Caco-2 (cell line): ENCODE measurements at regions not wholly inside any gene's neighbourhood (a gene's known extent, or its start where the extent isn't known, plus 50 kb on each side); places are given as distances from the start of the nearest gene placed in this dataset.

Experiments
- BruUV-seq: library from RNA; stranded (reverse); fragments of 400-500 nt; replicated peaks from 2 replicates; lab custom pipeline; 2021; lab: Mats Ljungman, UMichigan
- CTCF ChIA-PET: fragments of 300-600 bp; sonication (Branson Sonifier 250); formaldehyde crosslinking; loops from one replicate; lab custom pipeline; 2022; ENCODE audit warnings: antibody characterized with exemption; lab: Charles Lee
- POLR2A ChIA-PET: fragments of 300-600 bp; sonication (Branson Sonifier 250); formaldehyde crosslinking; loops from one replicate; lab custom pipeline; 2022; ENCODE audit warnings: antibody characterized with exemption; lab: Charles Lee
- DNase-seq, 2 experiments: peaks; one replicate each; pipeline versions ENCODE4 v3.0.0 to v3.0.0-alpha.2; 2020 to 2022
- H3K27me3 ChIP-seq: replicated peaks from 2 replicates; pipeline ENCODE4 v1.6.0; 2011; ENCODE audit warnings: low read length; ENCODE audit not compliant: control insufficient read depth, insufficient read depth
- H3K36me3 ChIP-seq: 2 replicates; pipeline ENCODE4 v1.5.1; 2011; ENCODE audit warnings: low read length; ENCODE audit not compliant: control insufficient read depth, insufficient read depth
- H3K4me1 ChIP-seq: fragments of 250-450 bp; sonication (Bioruptor Pico); 2 replicates; pipeline ENCODE4 v1.5.1; 2020; ENCODE audit warnings: mild to moderate bottlenecking
- H3K4me3 ChIP-seq: 2 replicates; pipeline ENCODE4 v1.5.1; 2011; ENCODE audit warnings: low read depth, mild to moderate bottlenecking, control low read depth, low read length
- H3K9me3 ChIP-seq: fragments of 250-450 bp; sonication (Bioruptor Pico); 2 replicates; pipeline ENCODE4 v1.5.1; 2020; ENCODE audit warnings: mild to moderate bottlenecking, moderate library complexity
- H3K27ac Mint-ChIP-seq: one replicate; pipeline ENCODE4 v1.8.0; 2022; ENCODE audit warnings: mixed read lengths; ENCODE audit not compliant: unreplicated experiment
- H3K27me3 Mint-ChIP-seq: one replicate; pipeline ENCODE4 v1.8.0; 2022; ENCODE audit warnings: mixed read lengths; ENCODE audit not compliant: insufficient read depth, unreplicated experiment
- H3K36me3 Mint-ChIP-seq: one replicate; pipeline ENCODE4 v1.8.0; 2022; ENCODE audit warnings: mild to moderate bottlenecking, mixed read lengths; ENCODE audit not compliant: insufficient read depth, unreplicated experiment
- H3K4me1 Mint-ChIP-seq: one replicate; pipeline ENCODE4 v1.8.0; 2022; ENCODE audit warnings: low read depth, mixed read lengths; ENCODE audit not compliant: unreplicated experiment
- H3K4me3 Mint-ChIP-seq: one replicate; pipeline ENCODE4 v1.8.0; 2022; ENCODE audit warnings: mild to moderate bottlenecking, moderate library complexity, mixed read lengths; ENCODE audit not compliant: unreplicated experiment
- H3K9me3 Mint-ChIP-seq: one replicate; pipeline ENCODE4 v1.8.0; 2022; ENCODE audit warnings: mixed read lengths; ENCODE audit not compliant: unreplicated experiment
- intact Hi-C: fragments of 100-400 bp; cut with micrococcal nuclease; formaldehyde crosslinking; loops from one replicate; pipeline ENCODE4 v1.10.0; 2022; ENCODE audit not compliant: unreplicated experiment
- TF ChIP-seq, protein P1 (sequence below), 2 experiments: fragments of 200-600 bp in 1 of 2; IDR thresholded peaks; 1 replicate in 1 of 2; 2 replicates in 1 of 2; pipeline versions ENCODE4 v1.5.1 to v1.8.0; 2011 to 2022; ENCODE audit warnings: antibody characterized with exemption in 1 of 2, control low read depth in 1 of 2, inconsistent platforms in 1 of 2, low read depth in 1 of 2, low read length in 1 of 2, mild to moderate bottlenecking in 1 of 2, moderate library complexity in 1 of 2; ENCODE audit not compliant: insufficient read depth in 1 of 2, severe bottlenecking in 1 of 2, unreplicated experiment in 1 of 2

DNA sequence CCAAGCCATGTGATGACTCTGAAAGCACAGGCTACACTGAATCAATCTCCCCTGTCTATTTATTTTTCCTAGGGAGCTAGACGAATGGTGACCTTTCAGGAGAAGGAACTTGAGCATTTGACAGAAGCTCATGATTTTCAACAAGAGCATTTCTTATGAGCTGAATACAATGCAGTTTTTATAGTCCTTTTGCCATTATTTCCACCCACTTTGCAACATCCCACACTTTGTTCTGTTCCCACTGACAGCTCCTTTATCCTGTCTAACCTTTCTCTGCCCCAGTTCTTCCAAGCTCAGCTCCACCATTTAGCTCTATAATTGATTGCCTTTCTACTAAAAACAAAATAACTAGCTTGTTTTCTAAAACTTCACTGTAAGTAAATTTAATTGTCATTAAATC is 91.9 kb upstream of the PRSS1 start:
- POLR2A ChIA-PET: no interaction called here
- intact Hi-C loops: no loop called here

DNA sequence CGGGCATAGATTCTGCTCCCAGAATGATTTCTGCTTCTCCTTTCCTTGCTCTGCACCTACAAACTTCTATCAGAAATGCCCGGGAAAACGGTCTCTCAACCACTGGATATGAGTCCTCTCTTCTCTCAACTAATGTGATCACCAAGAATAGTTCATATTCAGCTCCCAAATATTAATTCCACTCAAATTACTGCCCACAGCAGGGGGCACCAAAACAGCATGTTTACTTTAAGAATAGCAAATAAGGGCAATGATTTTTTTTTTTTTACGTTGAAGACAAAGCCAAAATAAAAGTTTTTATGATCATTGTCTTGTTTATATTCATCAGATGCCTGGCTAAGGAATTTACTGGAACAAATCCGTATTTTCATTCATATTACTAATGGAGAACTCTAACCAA is 94.9 kb upstream of the PRSS1 start:
- H3K9me3 ChIP-seq: no peaks in the 10 kb centered on the region
- no peak for DNase-seq
- TF ChIP-seq, protein P1, sequence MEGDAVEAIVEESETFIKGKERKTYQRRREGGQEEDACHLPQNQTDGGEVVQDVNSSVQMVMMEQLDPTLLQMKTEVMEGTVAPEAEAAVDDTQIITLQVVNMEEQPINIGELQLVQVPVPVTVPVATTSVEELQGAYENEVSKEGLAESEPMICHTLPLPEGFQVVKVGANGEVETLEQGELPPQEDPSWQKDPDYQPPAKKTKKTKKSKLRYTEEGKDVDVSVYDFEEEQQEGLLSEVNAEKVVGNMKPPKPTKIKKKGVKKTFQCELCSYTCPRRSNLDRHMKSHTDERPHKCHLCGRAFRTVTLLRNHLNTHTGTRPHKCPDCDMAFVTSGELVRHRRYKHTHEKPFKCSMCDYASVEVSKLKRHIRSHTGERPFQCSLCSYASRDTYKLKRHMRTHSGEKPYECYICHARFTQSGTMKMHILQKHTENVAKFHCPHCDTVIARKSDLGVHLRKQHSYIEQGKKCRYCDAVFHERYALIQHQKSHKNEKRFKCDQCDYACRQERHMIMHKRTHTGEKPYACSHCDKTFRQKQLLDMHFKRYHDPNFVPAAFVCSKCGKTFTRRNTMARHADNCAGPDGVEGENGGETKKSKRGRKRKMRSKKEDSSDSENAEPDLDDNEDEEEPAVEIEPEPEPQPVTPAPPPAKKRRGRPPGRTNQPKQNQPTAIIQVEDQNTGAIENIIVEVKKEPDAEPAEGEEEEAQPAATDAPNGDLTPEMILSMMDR (IDR thresholded peaks at IDR 0.05; ENCODE audit: insufficient read depth in 1 of 2, low read depth in 1 of 2, low read length in 1 of 2, severe bottlenecking in 1 of 2, unreplicated experiment in 1 of 2): no peak
- intact Hi-C loops: no loop called here
- H3K36me3 ChIP-seq: no peaks in the 10 kb centered on the region
- ChIA-PET POLR2A (no interaction called here), CTCF (interaction anchor here (0.5 kb wide), 1 partner anchor 47 kb away, joined by 3 read pairs; no protein-coding TSS in a partner anchor)
- Mint-ChIP-seq H3K36me3 (no peaks in the 10 kb centered on the region), H3K27ac (no peak overlapping the region), H3K9me3 (no peaks in the 10 kb centered on the region), H3K4me1 (no peaks in the 10 kb centered on the region), H3K27me3 (peaks cover 19% of the 10 kb centered on the region), H3K4me3 (no peak overlapping the region)
- H3K27me3 ChIP-seq: no peaks in the 10 kb centered on the region
- no peaks in the 10 kb centered on the region for H3K4me1 ChIP-seq
- no peak overlapping the region for H3K4me3 ChIP-seq
- BruUV-seq: no TSS peak

More for the DNA sequence above, 91.9 kb upstream of the PRSS1 start:
- no peak overlapping the region for H3K4me3 ChIP-seq
- DNase-seq: no peak
- no peaks in the 10 kb centered on the region for H3K27me3 ChIP-seq
- CTCF ChIA-PET: interaction anchor here (1.8 kb wide), 1 partner anchor 25 kb away, joined by 4 read pairs; no protein-coding TSS in a partner anchor
- Mint-ChIP-seq H3K27ac (no peak overlapping the region), H3K4me3 (no peak overlapping the region), H3K4me1 (no peaks in the 10 kb centered on the region), H3K36me3 (no peaks in the 10 kb centered on the region), H3K9me3 (no peaks in the 10 kb centered on the region), H3K27me3 (peaks cover 17% of the 10 kb centered on the region)
- H3K4me1 ChIP-seq: no peaks in the 10 kb centered on the region
- no TSS peak for BruUV-seq
- TF ChIP-seq, protein P1 (IDR thresholded peaks at IDR 0.05; ENCODE audit: insufficient read depth in 1 of 2, low read depth in 1 of 2, low read length in 1 of 2, severe bottlenecking in 1 of 2, unreplicated experiment in 1 of 2): no peak
- no peaks in the 10 kb centered on the region for H3K9me3 ChIP-seq
- no peaks in the 10 kb centered on the region for H3K36me3 ChIP-seq

DNA sequence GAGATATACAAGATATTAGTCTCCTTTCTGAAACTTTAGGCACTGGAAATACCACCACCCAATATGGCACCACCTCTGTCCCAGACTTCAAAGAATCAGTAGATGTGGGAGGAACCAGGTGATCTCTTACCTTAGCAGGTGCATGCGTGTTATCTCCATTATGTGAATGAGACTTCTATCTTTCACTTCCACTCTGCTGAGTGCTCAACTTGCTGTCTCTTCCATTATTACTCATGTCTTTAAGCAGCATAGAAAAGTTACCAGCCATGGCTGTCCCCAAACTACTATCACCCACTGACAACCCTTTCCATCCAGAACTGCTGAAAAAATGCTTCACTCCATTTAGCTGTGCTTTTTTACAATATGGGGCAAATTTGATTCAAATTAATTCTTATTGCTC is 101.5 kb upstream of the PRSS1 start:
- Mint-ChIP-seq H3K27me3 (peaks cover 32% of the 10 kb centered on the region), H3K9me3 (no peaks in the 10 kb centered on the region), H3K36me3 (no peaks in the 10 kb centered on the region), H3K4me3 (no peak overlapping the region), H3K27ac (no peak overlapping the region), H3K4me1 (no peaks in the 10 kb centered on the region)
- no peaks in the 10 kb centered on the region for H3K9me3 ChIP-seq
- no peak for DNase-seq
- no peaks in the 10 kb centered on the region for H3K27me3 ChIP-seq
- H3K36me3 ChIP-seq: no peaks in the 10 kb centered on the region
- BruUV-seq: no TSS peak
- ChIA-PET CTCF (no interaction called here), POLR2A (no interaction called here)
- no peak overlapping the region for H3K4me3 ChIP-seq
- TF ChIP-seq, protein P1 (IDR thresholded peaks at IDR 0.05; ENCODE audit: insufficient read depth in 1 of 2, low read depth in 1 of 2, low read length in 1 of 2, severe bottlenecking in 1 of 2, unreplicated experiment in 1 of 2): no peak
- intact Hi-C loops: no loop called here
- H3K4me1 ChIP-seq: no peaks in the 10 kb centered on the region
